PFSK-1 (cell line): ENCODE measurements at regions not wholly inside any gene's neighbourhood (a gene's known extent, or its start where the extent isn't known, plus 50 kb on each side); places are given as distances from the start of the nearest gene placed in this dataset.

Source experiments
- FOXP2 ChIP-seq: optimal IDR thresholded peaks from 2 replicates; pipeline ENCODE3; 2011; ENCODE audit warnings: borderline replicate concordance, control low read depth, inconsistent platforms; ENCODE audit not compliant: insufficient read depth; ENCODE audit errors: extremely low read length, extremely low read depth
- POLR2AphosphoS5 ChIP-seq: IDR thresholded peaks from 2 replicates; pipeline ENCODE4 v1.6.1; 2012; ENCODE audit warnings: low read depth, mild to moderate bottlenecking, control low read depth, low read length, moderate library complexity
- REST ChIP-seq, 2 experiments: IDR thresholded peaks; 2 replicates each; pipeline versions ENCODE4 v1.6.1 to v1.8.0; 2011 to 2012; ENCODE audit warnings: low read depth in 2 of 2, low read length in 2 of 2, control low read depth in 1 of 2, inconsistent platforms in 1 of 2, mild to moderate bottlenecking in 1 of 2, moderate library complexity in 1 of 2; ENCODE audit not compliant: insufficient read depth in 1 of 2
- SIN3A ChIP-seq: IDR thresholded peaks from 2 replicates; pipeline ENCODE4 v1.6.1; 2012; ENCODE audit warnings: mild to moderate bottlenecking, low read length, moderate library complexity, borderline replicate concordance; ENCODE audit not compliant: insufficient read depth
- TAF1 ChIP-seq: IDR thresholded peaks from 2 replicates; pipeline ENCODE4 v1.6.1; 2012; ENCODE audit warnings: low read length, control low read depth, borderline replicate concordance; ENCODE audit not compliant: insufficient read depth

DNA sequence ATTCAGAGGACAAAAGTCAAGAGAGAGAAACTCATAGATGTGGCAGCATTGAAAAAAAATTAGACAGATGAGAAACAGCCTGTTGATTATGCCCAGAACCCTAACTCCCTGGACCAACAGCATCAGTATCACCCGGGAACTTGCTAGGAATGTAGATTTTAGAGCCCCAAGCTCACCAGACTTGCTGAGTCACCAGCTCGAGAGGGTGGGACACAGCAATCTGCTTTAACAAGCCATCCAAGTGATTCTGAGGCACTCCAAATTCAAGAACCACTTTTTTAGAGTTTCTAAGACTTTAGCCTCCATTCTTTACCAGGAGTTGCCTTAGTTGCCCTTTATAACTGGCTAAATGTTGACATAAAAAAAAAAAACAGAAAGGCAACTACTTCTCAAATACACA, 70.9 kb downstream of the CGGBP1 start:
- TF ChIP-seq SIN3A (no peak), REST (IDR thresholded peaks at IDR 0.05; ENCODE audit: insufficient read depth in 1 of 2, low read depth in 2 of 2, low read length in 2 of 2) (no peak), POLR2AphosphoS5 (no peak), FOXP2 (no peak), TAF1 (no peak)

DNA sequence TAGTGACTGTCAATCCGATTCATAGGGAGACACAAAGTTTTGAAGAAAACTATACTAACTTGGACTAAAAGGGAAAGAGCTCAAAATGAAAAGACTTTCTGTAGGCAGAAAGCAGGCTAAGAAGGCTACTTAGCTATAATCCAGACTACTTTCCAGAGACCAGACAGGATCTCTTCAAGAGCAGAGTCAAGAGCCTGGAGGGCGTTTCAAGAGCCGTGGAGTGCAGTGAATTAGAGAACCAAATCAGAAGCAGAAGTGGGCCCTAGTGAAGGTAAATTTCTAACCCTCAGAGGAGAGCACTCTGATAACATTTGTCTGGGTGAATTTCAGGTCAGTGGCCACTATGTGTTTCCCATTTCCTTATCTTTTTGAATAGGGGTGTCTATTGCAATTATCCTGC, 76.4 kb downstream of the CGGBP1 start:
- TF ChIP-seq FOXP2 (no peak), SIN3A (no peak), TAF1 (no peak), REST (IDR thresholded peaks at IDR 0.05; ENCODE audit: insufficient read depth in 1 of 2, low read depth in 2 of 2, low read length in 2 of 2) (no peak), POLR2AphosphoS5 (no peak)

- TF ChIP-seq POLR2AphosphoS5 = no peak
- TF ChIP-seq SIN3A = no peak
- no peak for TF ChIP-seq REST (IDR thresholded peaks at IDR 0.05; ENCODE audit: insufficient read depth in 1 of 2, low read depth in 2 of 2, low read length in 2 of 2)
- TF ChIP-seq TAF1 = no peak
- no peak for TF ChIP-seq FOXP2
These were observed 79.3 kb downstream of the CGGBP1 start for GRCh38 chr3:87979527-87979926.

GRCh38 chr3:87977765-87978164, 81.0 kb downstream of the CGGBP1 start:
- TF ChIP-seq POLR2AphosphoS5 (no peak), TAF1 (no peak), SIN3A (no peak), REST (IDR thresholded peaks at IDR 0.05; ENCODE audit: insufficient read depth in 1 of 2, low read depth in 2 of 2, low read length in 2 of 2) (no peak), FOXP2 (no peak)

- TF ChIP-seq SIN3A (no peak), FOXP2 (no peak), TAF1 (no peak), REST (IDR thresholded peaks at IDR 0.05; ENCODE audit: insufficient read depth in 1 of 2, low read depth in 2 of 2, low read length in 2 of 2) (no peak), POLR2AphosphoS5 (no peak)
These were observed 83.1 kb downstream of the CGGBP1 start for GRCh38 chr3:87975716-87976115.
